ENCODE measurements at regions not wholly inside any gene's neighbourhood (a gene's known extent, or its start where the extent isn't known, plus 50 kb on each side); places are given as distances from the start of the nearest gene placed in this dataset.

GRCh38 chr6:81814370-81815076 lies 62.0 kb upstream of the TENT5A start:
- Histone ChIP-seq H3K27me3 (no peaks in the 10 kb centered on the region), H3K4me1 (no peaks in the 10 kb centered on the region), H3K36me3 (no peaks in the 10 kb centered on the region), H3K27ac (no peak overlapping the region), H3K9me3 (replicated peaks) (no peaks in the 10 kb centered on the region), H3K4me3 (no peak overlapping the region)
- no peak for DNase-seq

- Histone ChIP-seq H3K9me3 (replicated peaks) (no peaks in the 10 kb centered on the region), H3K4me1 (no peaks in the 10 kb centered on the region), H3K27ac (no peak overlapping the region), H3K4me3 (no peak overlapping the region), H3K36me3 (no peaks in the 10 kb centered on the region), H3K27me3 (no peaks in the 10 kb centered on the region)
- no peak for DNase-seq
These were observed 60.8 kb upstream of the TENT5A start for GRCh38 chr6:81813305-81813704.

GRCh38 chr6:81812401-81812800 lies 59.9 kb upstream of the TENT5A start:
- no peak overlapping the region for H3K27ac ChIP-seq
- H3K4me1 ChIP-seq = no peaks in the 10 kb centered on the region
- no peak overlapping the region for H3K4me3 ChIP-seq

GRCh38 chr6:81808851-81809570 lies 56.5 kb upstream of the TENT5A start:
- Histone ChIP-seq H3K4me1 (no peaks in the 10 kb centered on the region), H3K27me3 (no peaks in the 10 kb centered on the region), H3K9me3 (replicated peaks) (no peaks in the 10 kb centered on the region), H3K4me3 (no peak overlapping the region), H3K27ac (no peak overlapping the region), H3K36me3 (no peaks in the 10 kb centered on the region)
- no peak for DNase-seq

More at GRCh38 chr6:81812401-81812800, 59.9 kb upstream of the TENT5A start:
- Histone ChIP-seq H3K36me3 (no peaks in the 10 kb centered on the region), H3K27me3 (no peaks in the 10 kb centered on the region), H3K9me3 (replicated peaks) (no peaks in the 10 kb centered on the region)
- DNase-seq = no peak

- Histone ChIP-seq H3K9me3 (replicated peaks) (no peaks in the 10 kb centered on the region), H3K27me3 (no peaks in the 10 kb centered on the region), H3K4me1 (no peaks in the 10 kb centered on the region), H3K27ac (no peak overlapping the region), H3K4me3 (no peak overlapping the region), H3K36me3 (no peaks in the 10 kb centered on the region)
- DNase-seq = no peak
These were observed 54.5 kb upstream of the TENT5A start for GRCh38 chr6:81806793-81807565.

GRCh38 chr6:81802356-81802755 lies 49.9 kb upstream of the TENT5A start:
- no peaks in the 10 kb centered on the region for H3K36me3 ChIP-seq
- no peak for DNase-seq
- peaks cover 8% of the 10 kb centered on the region; the same call in 1 of the 2 replicates for H3K4me1 ChIP-seq
- H3K9me3 ChIP-seq (replicated peaks) = no peaks in the 10 kb centered on the region
- H3K27ac ChIP-seq = no peak overlapping the region
- H3K4me3 ChIP-seq = no peak overlapping the region
- no peaks in the 10 kb centered on the region for H3K27me3 ChIP-seq
